ENCODE measurements at regions not wholly inside any gene's neighbourhood (a gene's known extent, or its start where the extent isn't known, plus 50 kb on each side); places are given as distances from the start of the nearest gene placed in this dataset.

DNA sequence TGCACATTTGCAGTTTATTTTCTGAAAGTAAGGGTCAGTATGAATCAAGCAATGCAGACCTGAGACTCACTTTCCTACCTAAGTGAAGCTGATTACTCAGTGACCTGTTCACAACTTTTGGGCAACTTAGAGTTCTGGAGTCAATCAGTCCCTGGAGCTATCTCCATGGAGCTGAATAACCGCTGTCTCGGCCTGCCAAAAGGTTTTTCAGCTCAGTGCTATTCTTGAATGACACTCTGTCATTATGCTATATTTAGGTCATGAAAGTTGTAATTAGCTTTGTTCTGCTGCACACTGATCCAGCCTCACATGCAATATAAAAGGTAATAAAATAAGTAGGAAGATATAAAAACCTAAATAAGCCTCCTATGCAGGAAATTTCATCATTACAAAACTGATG lies 356.0 kb downstream of the BMP2 start:
- no peak for TF ChIP-seq CTCF (conservative IDR thresholded peaks at IDR 0.05)
- no peak for TF ChIP-seq ZFX (IDR thresholded peaks at IDR 0.05)
